ENCODE measurements at regions not wholly inside any gene's neighbourhood (a gene's known extent, or its start where the extent isn't known, plus 50 kb on each side); places are given as distances from the start of the nearest gene placed in this dataset.
"Not testable (repeated sequence)": the region's sequence is repeated elsewhere in the genome, so short reads cannot be mapped to it uniquely, and the experiment has no call there.

DNA sequence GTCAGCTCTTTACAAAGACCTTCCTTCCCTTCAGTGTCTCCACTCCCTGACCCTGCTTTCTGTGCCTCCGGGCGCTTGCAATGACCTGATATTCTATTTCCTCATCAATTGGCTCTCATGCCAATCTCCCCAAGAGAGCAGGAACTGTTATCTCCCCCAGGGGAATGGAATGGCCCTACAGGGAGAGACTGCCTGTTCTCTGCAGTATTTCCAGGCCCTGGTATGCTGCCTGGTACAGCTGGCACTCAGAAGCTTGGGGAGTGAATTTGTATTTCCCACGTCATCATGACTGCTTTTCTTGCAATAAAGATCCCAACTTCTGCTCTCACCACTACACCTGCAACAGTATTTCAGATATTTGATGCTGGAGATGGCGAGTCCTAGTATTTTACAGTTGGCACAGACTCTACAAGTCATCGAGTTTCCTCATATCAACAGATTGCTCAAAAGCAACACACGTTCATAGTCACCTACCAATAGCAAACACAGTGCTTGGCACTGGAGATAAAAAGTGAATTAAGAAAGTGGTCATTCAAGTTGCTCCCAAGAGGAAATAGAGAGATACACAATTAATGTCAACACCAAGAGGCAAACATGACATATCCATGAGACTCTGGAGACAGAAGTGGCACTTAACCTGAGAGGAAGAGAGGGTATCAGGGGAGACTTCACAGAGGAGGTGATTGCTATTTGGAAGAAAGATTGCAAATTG is 90.5 kb upstream of the EGFL6 start:
- no peak for DNase-seq (ENCODE audit: low read depth)

DNA sequence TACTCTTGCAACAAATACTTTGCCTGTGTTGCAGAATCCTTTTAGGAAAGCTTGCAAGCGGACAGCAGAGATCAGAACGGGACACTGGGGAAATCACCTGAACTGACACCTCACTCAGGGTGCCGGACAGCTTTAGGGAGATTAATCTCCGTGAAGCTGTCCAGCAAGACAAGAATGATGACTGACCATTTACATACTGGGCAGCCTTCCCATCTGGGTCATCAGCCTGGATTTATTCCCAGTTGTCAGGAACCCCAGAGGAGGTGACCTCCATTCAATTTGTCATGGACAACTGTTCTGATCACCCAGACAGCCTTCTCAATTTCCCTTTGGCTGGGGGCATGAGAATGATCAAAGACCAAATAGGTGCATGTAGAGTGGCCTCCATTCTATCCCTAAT is 93.0 kb upstream of the EGFL6 start:
- DNase-seq (ENCODE audit: low read depth): no peak

DNA sequence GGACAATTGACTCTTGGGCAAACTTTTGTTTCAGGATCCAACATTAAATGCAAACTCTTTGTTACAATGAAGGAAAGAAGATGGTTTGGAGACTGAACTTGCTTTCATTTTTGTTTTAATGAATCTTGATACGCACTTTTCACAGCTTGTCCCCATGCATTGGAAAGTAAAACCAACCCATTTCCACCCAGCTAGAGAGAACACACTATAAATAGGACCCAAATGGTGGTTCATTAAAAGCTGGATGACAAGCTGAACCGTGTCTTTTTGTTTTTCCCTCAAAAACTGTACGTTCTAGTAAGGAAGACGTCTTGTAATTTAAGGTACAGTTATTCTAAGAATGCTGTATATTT is 95.3 kb upstream of the EGFL6 start:
- no peak for DNase-seq (ENCODE audit: low read depth)

DNA sequence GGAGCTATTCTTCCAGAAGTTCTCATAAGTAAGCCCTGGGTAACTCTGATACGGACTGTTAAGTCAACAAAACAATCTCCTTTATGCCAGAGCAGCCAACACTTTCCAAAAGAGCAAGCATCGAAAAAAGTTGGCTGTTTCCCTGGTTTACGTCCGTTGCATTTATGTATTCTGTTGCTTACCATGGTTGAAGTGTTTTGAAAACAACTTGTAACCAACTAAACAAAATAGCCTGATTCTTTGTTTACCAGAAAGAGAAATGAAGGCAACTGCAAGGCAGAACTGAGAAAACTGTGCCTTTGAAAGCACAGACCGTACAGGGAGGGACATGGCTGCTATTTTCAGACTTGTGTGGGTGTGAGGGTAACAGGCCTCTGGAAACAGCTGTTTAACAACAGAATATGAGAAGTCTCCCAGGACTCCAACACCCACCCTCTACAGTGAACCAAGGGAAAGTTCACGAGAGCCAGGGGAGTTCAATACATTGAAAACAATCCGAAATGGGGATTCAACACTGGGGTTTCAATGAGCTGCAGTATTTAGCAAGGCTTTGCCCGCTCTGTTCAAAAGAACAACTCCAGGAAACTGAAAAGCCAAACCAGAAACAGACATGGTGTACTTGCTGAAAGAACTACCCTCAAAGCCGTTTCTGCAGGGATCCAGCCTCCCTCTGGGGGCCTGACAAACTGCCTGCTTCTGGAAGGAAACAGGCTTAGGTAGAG is 95.8 kb upstream of the EGFL6 start:
- DNase-seq (ENCODE audit: low read depth): peak; percentile 76

DNA sequence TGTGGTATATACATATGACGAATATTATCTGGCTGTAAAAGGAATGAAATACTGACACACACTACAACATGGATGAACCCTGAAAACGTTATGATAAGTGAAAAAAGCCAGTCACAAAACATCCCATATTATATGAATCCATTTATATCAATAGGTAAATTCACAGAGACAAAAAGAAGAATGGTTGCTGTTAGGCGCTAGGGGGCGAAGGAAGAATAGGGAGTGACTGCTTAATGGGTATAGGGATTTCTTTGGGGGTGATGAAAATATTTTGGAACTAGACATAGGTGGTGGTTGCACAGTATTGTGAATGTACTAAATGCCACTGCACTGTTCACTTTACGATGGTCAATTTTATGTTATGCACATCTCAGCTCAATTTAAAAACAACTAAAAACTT is 96.4 kb upstream of the EGFL6 start:
- DNase-seq (ENCODE audit: low read depth): no peak

DNA sequence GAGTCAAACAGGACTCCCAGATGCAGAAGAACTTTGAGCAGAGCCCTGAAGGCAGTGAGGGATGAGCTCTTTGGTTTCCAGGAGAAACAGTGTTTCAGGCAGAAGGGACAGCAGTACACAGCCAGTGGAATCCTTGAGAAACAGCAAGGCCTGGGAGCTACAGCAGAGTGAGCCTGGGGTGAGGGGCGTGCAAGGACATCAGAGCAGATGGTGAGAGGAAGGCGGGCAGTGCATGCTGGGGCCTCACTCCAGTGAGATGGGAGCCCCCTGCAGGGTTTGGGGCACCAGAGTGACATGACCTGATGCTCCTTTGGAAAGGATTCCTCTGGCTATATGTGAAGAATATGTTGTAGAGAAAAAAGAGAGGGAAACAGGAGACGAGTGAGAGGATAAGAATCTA is 98.1 kb upstream of the EGFL6 start:
- DNase-seq (ENCODE audit: low read depth): no peak

DNA sequence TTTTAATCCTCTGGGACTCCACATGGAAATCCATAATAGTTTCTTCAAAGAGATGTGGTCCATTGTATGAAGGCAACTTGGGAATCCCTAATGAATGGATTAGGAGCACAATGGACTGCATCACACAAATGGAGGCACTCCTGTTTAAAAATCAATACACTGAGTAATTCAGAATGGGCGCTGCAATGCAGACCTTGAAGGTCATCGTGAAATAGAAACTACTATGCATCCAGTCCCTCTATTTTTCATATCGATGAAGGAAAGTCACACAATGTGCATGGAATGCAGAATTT is 98.8 kb upstream of the EGFL6 start:
- DNase-seq (ENCODE audit: low read depth): no peak

DNA sequence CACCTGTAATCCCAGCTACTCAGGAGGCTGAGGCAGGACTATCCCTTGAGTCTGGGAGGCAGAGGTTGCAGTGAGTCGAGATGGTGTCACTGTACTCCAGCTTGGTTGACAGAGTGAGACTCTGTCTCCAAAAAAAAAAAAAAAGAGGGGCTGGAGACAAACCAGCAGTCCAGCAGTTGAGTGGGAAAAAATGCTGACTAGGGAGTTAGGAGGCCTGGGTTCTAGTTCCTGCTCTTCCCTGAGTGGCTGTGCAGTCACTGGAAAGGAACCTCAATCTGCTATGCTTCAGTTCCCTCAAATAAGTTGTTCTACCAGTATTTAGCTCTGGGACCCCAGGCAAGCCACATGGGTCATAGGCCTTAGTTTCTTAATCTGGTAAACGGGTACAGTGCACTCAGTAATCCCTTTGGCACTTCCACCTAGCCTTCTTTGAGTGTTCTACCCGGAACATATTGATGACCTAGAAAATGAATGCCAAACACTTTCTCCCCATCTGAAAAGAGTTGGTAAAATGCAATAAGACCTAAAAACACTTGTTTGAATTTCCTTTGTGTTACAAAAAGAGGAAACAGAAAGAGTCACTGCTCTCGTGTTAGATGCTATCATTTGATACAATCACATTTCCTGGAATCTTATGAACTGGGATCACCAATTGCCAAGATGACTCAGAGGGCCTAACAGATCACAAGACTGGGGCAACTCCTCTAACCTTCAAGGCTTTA is 99.3 kb upstream of the EGFL6 start:
- DNase-seq (ENCODE audit: low read depth): peak; percentile 64

DNA sequence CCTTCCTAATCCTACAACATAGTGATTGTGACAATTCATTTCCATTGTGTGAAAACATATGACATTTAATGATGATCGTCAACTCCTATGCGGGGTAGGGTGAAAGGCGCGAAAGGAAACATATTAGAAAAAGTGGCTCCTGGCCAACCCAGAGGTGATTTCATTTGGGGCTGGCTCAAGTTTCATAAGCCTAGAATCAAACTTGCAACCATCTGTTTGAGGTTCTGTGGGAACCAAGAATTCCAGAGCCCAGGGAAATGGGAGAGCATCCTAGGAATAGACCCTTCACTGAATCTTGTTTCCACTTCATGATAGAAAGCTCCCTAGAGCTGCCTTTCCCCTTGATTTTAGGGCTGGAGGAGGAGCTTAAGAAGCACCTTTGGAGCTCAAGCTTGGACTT is 101.3 kb upstream of the EGFL6 start:
- peak; percentile 77 for DNase-seq (ENCODE audit: low read depth)

DNA sequence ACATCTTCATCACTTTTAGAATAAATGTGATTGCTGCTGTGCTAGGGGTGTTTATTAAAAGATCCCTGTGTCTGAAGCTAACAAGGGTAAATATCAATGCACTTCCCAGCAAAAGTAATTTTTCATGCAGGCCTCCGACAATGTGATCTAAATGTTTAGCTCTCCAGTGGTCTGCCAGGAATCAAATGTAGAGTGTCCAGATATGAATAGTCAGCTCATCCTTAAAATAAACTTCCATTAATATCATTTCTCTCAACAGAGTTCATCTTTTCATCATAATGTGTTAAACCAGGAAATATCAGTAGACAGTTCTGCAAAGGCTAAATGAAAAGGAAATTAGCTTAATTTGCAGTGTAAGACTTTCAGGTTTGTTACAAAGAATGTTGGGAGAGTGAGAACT is 102.2 kb upstream of the EGFL6 start:
- no peak for DNase-seq (ENCODE audit: low read depth)

DNA sequence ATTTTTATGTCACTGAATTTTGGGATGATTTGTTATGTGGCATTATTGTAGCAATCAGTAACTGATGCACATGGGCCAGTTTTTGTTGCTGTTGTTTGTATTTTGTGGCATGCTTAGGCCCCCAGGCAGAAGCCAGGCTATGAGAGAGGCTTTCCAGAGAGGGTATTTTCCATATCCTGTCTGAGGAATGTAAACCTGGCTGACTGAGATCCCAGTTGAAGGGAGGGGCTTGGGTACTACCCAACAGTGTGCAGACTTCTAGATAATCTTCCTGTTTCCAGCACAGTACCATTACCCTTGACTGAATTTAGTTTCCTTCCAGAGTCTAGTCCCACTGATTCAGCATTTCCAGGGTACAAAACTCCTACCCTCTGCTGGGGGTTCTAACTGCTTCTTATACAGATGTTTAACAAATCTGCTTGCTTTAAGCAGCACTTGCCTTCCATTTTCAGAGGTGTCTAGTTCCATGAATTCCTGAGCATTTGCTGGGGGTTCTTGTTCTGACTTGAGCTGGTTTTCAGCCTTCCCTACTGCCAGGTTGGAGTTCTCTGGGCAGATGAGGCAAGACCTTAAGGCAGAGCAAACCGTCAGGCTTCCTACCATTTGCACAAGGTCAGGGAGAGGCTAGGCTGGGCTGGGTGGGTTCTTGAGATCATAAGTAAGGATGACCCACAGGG is 104.7 kb upstream of the EGFL6 start:
- DNase-seq (ENCODE audit: low read depth): no peak

DNA sequence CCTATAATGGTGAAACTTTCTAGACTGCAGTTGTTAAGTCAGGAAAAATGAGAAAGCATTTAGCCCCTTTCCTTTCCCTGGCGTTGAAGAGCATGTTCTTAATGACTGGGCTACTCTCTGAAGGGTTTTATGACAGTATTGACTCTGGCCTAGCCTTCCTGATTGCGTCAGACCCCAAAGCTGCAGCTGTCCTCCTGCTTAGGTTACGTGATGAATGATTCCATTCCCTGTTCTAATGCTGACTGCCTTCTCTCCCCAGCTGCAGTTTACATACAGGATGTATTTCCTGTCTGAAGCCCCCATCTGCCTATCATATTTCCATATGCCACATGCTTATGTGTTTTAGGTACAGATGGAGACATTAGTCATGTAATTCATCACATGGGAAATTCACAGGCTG is 105.8 kb upstream of the EGFL6 start:
- peak; percentile 89 for DNase-seq (ENCODE audit: low read depth)

DNA sequence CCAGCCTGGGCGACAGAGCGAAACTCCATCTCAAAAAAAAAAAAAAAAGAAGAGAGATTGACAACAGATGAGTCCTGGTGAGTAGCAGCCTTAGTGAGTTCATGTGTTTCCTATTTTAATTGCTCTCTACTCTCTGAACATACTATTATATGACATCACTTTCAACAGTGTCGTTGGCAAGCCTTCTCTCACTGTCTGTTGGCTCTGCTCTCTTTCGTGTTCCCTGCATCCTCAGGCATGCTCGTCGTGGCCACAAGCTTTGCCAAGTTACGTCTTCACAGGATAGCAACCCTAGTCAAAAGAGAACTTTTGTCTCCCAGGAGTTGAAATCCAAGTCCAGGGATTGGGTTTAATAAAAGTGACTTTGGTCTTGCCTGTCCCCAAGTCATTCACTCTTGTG is 117.1 kb upstream of the EGFL6 start:
- DNase-seq (ENCODE audit: low read depth): no peak

DNA sequence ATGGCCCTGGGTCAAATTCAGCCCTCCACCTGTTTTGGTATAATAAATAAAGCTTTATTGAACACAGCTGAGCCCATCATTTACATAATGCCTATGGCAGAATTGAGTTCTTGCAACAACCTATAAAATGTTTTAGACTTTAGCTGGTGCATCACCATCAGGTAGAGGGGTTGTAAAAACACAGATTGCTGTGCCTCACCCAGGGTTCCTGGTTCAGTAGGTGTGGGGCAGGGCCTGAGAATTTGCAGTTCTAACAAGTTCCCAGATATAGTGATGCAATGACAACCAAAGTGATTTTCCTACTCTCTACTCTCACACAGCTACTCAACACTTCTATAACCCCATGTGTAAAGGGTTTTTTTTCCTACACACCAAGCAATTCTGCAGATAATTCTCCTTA is 120.0 kb upstream of the EGFL6 start:
- no peak for DNase-seq (ENCODE audit: low read depth)

DNA sequence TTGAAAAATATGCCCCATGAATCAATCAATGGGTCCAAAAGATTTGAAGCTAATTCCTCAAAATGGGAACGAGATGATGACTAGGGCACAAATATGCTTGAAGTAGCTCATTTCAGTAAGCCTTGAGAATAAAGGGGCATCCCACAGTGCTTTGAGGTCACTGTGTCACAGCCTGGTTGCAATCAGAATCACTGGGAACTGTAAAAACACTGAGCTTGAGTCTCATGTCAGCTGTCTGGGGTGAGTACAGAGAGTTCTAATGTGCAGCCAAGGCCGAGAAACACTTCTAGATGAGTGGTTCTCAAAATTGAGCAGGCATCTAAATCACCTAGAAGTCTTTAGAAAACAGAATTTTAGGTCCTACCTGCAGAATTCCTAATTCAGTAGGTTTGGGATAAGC is 120.5 kb upstream of the EGFL6 start:
- DNase-seq (ENCODE audit: low read depth): no peak

DNA sequence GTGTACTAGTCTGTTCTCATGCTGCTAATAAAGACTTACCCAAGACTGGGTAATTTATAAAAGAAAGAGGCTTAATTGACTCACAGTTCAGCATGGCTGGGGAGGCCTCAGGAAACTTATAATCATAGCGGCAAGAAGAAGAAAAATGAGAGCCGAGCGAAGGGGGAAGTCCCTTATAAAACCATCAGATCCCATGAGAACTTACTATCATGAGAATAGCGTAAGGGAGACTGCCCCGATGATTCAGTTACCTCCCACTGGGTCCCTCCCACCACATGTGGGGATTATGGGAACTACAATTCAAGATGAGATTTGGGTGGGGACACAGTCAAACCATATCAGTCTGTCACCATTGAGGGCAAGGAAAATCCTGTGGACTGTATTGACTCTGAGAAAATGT is 121.8 kb upstream of the ATXN3L start:
- DNase-seq (ENCODE audit: low read depth): not testable (repeated sequence)

DNA sequence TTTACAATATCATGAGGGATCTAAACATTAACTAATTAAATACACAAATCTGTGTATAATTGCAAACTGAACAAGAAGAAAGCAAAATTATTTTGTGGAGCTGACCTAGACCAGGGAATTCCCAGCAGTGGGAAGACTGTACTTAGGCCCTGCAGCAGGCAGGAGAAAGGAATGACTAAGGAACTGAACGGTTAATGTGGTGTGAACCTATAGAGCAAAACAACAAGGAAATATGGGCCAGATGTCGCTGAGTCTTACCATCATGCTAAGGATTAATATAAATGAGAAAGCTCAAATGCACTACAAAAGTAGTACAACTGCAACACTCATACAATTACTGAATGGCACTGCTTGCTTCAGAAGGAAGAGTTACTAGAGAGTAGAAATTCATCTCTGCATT is 120.3 kb upstream of the ATXN3L start:
- DNase-seq (ENCODE audit: low read depth): no peak

DNA sequence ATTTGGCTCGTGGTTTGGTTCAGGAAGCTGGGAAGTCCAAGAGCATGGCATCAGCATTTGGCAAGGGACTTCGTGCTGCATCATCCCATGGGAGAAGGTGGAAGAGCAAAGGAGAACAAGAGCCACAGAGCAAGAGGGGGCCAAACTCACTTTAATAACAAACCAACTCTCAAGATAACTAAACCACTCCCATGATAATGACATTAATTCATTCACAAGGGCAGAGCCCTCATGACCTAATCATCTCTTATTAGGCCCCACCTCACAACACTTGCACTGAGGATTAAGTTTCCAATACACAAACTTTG is 113.4 kb upstream of the ATXN3L start:
- peak; percentile 87 for DNase-seq (ENCODE audit: low read depth)

DNA sequence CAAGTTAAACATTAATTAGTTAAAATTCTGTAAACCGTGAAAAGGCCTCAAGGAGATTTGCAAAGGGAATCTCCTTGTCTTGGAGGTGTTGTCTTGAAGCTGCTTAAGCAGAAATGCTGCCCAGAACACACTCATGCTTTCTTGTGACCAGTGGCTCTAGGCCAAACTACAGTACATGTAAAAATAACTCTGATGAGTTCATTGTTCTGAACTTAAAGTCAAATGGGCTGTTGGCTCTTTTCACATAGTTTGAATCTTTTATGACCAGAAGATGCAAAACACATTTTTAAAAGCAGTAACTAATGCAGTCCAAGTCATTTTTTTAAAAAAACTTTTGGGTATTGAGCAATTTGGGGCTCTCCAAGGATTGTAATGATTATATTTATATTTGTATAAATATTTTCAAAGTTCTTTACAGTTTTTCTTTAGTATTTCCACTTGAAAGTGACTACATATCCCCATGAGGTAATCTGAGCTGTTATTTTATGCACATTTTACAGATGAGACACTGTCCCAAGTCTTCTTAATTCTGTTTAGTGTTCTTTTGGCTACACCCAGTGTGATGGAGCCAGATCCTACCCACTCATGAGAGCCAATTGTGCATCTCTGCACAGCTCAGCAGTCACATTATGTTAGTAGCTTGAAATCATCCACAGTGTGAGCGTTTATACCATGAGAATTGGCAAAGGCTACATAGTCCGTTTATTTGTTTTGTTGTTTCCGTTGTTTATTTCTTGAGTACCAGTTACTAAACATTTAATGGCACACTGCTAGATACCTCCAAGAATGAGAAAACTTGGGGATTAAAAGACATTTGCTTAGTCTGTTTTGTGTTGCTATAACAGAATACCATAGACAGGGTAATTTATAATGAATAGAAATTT is 112.8 kb upstream of the ATXN3L start:
- DNase-seq (ENCODE audit: low read depth): peak; percentile 87

DNA sequence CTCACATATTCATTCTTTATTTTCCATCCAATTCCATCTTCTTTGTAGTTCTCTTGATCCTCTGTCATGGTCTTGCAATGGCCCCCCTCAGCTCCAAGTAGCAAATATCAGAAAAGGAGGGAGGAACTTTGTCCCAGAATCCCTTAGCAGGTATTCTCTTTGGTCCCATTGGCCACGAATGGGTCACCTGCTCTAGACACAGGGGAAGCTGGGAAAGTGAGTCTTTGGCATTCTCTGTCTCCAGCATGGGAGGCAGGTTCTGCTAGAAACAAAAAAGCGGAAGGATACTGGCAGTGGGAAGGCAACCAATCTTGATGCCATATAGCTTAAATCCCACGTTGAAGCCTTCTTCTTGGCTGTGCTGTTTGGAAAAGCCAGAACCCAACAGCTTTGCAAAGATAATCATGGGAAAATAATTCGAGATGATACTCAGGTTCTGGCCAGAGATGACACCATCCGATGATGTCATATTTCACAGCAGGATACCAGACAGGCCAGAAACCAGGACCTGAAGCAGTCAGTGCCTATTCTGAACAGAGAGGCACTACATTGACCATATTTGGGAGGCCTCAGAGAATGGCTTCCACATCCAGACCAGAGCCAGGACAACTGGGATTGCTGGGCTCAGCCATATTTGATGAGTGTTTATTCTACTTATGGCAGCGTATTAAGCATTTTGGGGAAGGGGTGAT is 110.4 kb upstream of the ATXN3L start:
- DNase-seq (ENCODE audit: low read depth): peak; percentile 40
